Nephron (organoid): ENCODE measurements at regions not wholly inside any gene's neighbourhood (a gene's known extent, or its start where the extent isn't known, plus 50 kb on each side); places are given as distances from the start of the nearest gene placed in this dataset.

Experiments
- H3K27ac Mint-ChIP-seq, 3 experiments: 2 replicates each; pipeline ENCODE4 v1.8.0; 2020; ENCODE audit warnings: mixed read lengths in 3 of 3, mild to moderate bottlenecking in 2 of 3, moderate library complexity in 1 of 3
- H3K27me3 Mint-ChIP-seq: 2 replicates; pipeline ENCODE4 v1.8.0; 2021; ENCODE audit warnings: low read depth, mild to moderate bottlenecking, moderate library complexity, mixed read lengths
- H3K36me3 Mint-ChIP-seq: 2 replicates; pipeline ENCODE4 v1.8.0; 2020; ENCODE audit warnings: low read depth, mixed read lengths
- H3K4me1 Mint-ChIP-seq: 2 replicates; pipeline ENCODE4 v1.8.0; 2020; ENCODE audit warnings: mixed read lengths
- H3K4me3 Mint-ChIP-seq, 3 experiments: 2 replicates each; pipeline ENCODE4 v1.8.0; 2020; ENCODE audit warnings: mild to moderate bottlenecking in 3 of 3, mixed read lengths in 3 of 3, moderate library complexity in 2 of 3
- H3K9me3 Mint-ChIP-seq: 2 replicates; pipeline ENCODE4 v1.8.0; 2020; ENCODE audit warnings: mixed read lengths
- CTCF ChIP-seq, 3 experiments: fragments of 200-600 bp; sonication (generic); IDR thresholded peaks; one replicate each; pipeline ENCODE4 v1.5.0; 2021; ENCODE audit warnings: antibody characterized with exemption in 3 of 3; ENCODE audit not compliant: unreplicated experiment in 3 of 3

- peaks cover 4% of the 10 kb centered on the region for H3K9me3 Mint-ChIP-seq
- H3K27me3 Mint-ChIP-seq, result peaks cover 23% of the 10 kb centered on the region
- no peak for TF ChIP-seq CTCF (IDR thresholded peaks at IDR 0.05; ENCODE audit: unreplicated experiment in 3 of 3)
- H3K27ac Mint-ChIP-seq, result no peak overlapping the region
- peaks cover 12% of the 10 kb centered on the region for H3K36me3 Mint-ChIP-seq
- H3K4me1 Mint-ChIP-seq, result peaks cover 28% of the 10 kb centered on the region
- H3K4me3 Mint-ChIP-seq, result no peak overlapping the region
Measured at GRCh38 chr19:28429356-28429755, 783.6 kb downstream of the UQCRFS1 start.

- Mint-ChIP-seq H3K9me3 (peaks cover 4% of the 10 kb centered on the region), H3K4me1 (peaks cover 24% of the 10 kb centered on the region), H3K27me3 (peaks cover 23% of the 10 kb centered on the region), H3K36me3 (peaks cover 8% of the 10 kb centered on the region), H3K27ac (no peak overlapping the region), H3K4me3 (no peak overlapping the region)
- no peak for TF ChIP-seq CTCF (IDR thresholded peaks at IDR 0.05; ENCODE audit: unreplicated experiment in 3 of 3)
Measured at GRCh38 chr19:28428663-28429348, 784.1 kb downstream of the UQCRFS1 start.

GRCh38 chr19:28427376-28428083 is 785.4 kb downstream of the UQCRFS1 start:
- peaks cover 23% of the 10 kb centered on the region for H3K27me3 Mint-ChIP-seq
- peaks cover 4% of the 10 kb centered on the region for H3K9me3 Mint-ChIP-seq
- H3K4me3 Mint-ChIP-seq, result no peak overlapping the region
- peaks cover 24% of the 10 kb centered on the region for H3K4me1 Mint-ChIP-seq
- no peaks in the 10 kb centered on the region for H3K36me3 Mint-ChIP-seq
- no peak for TF ChIP-seq CTCF (IDR thresholded peaks at IDR 0.05; ENCODE audit: unreplicated experiment in 3 of 3)
- peak overlapping the region in 2 of 3 experiments; percentile 19 to 54 for H3K27ac Mint-ChIP-seq

- Mint-ChIP-seq H3K36me3 (no peaks in the 10 kb centered on the region), H3K9me3 (no peaks in the 10 kb centered on the region), H3K4me3 (no peak overlapping the region), H3K4me1 (peaks cover 24% of the 10 kb centered on the region), H3K27ac (no peak overlapping the region), H3K27me3 (peaks cover 23% of the 10 kb centered on the region)
- TF ChIP-seq CTCF (IDR thresholded peaks at IDR 0.05; ENCODE audit: unreplicated experiment in 3 of 3), result no peak
Measured at GRCh38 chr19:28426730-28427225, 786.2 kb downstream of the UQCRFS1 start.

- H3K9me3 Mint-ChIP-seq, result no peaks in the 10 kb centered on the region
- no peak overlapping the region for H3K4me3 Mint-ChIP-seq
- no peak for TF ChIP-seq CTCF (IDR thresholded peaks at IDR 0.05; ENCODE audit: unreplicated experiment in 3 of 3)
- H3K27ac Mint-ChIP-seq, result peak overlapping the region in 2 of 3 experiments; percentile 55 to 82
- no peaks in the 10 kb centered on the region for H3K36me3 Mint-ChIP-seq
- H3K4me1 Mint-ChIP-seq, result peaks cover 24% of the 10 kb centered on the region
- H3K27me3 Mint-ChIP-seq, result peaks cover 23% of the 10 kb centered on the region
Measured at GRCh38 chr19:28426110-28426729, 786.7 kb downstream of the UQCRFS1 start.
